ENCODE measurements at regions not wholly inside any gene's neighbourhood (a gene's known extent, or its start where the extent isn't known, plus 50 kb on each side); places are given as distances from the start of the nearest gene placed in this dataset.
"Not testable (repeated sequence)": the region's sequence is repeated elsewhere in the genome, so short reads cannot be mapped to it uniquely, and the experiment has no call there.

DNA sequence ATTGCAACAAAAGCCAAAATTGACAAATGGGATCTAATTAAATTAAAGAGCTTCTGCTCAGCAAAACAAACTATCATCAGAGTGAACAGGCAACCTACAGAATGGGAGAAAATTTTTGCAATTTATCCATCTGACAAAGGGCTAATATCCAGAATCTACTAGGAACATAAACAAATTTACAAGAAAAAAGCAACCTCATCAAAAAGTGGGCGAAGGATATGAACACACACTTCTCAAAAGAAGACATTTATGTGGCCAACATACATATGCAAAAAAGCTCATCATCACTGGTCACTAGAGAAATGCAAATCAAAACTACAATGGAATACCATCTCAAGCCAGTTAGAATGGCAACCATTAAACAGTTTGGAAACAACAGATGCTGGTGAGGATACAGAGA lies 858.1 kb upstream of the FOXG1 start:
- H3K36me3 ChIP-seq (ENCODE audit: control insufficient read depth in 2 of 2, insufficient read depth in 2 of 2, low read length in 1 of 2); H3K27me3 ChIP-seq (ENCODE audit: control insufficient read depth in 1 of 2, insufficient read depth in 2 of 2, low read length in 2 of 2); H3K9me3 ChIP-seq (ENCODE audit: control insufficient read depth in 2 of 2, insufficient read depth in 1 of 2, low read depth in 1 of 2, low read length in 1 of 2); H3K27ac ChIP-seq (ENCODE audit: low read depth in 2 of 2, low read length in 1 of 2); H3K4me1 ChIP-seq (ENCODE audit: control insufficient read depth in 2 of 2, insufficient read depth in 2 of 2, low read length in 1 of 2); H3K4me3 ChIP-seq (ENCODE audit: low read depth in 1 of 2, low read length in 2 of 2): not testable (repeated sequence)
- WGBS, 2 donors, result 70 to 87% methylated on average over 1 of the region's 1 CpG

DNA sequence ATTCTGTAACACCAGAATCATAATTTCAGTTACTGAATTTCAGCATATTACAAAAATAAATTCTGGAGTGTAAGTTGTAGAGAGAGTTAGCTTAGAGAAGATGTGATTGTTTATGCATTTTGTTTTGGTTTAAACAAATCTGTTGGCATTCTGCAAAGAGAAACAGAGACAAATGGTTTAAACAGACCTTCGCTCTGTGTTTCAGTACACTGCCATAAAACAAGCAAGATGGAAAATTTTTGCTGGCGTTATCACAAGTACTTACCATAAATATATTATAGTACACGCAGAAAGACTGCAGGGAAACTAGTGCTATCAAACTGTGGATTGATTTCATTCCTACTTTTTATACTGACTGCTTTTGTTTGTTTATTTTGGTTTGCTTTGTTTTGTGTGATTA lies 850.3 kb upstream of the FOXG1 start:
- no peaks in the 10 kb centered on the region for H3K36me3 ChIP-seq (ENCODE audit: control insufficient read depth in 2 of 2, insufficient read depth in 2 of 2, low read length in 1 of 2)
- H3K4me3 ChIP-seq (ENCODE audit: low read depth in 1 of 2, low read length in 2 of 2), result no peak overlapping the region
- no peaks in the 10 kb centered on the region for H3K27me3 ChIP-seq (ENCODE audit: control insufficient read depth in 1 of 2, insufficient read depth in 2 of 2, low read length in 2 of 2)
- H3K27ac ChIP-seq (ENCODE audit: low read depth in 2 of 2, low read length in 1 of 2), result no peak overlapping the region
- no peaks in the 10 kb centered on the region for H3K9me3 ChIP-seq (ENCODE audit: control insufficient read depth in 2 of 2, insufficient read depth in 1 of 2, low read depth in 1 of 2, low read length in 1 of 2)
- WGBS, 2 donors, result 68 to 71% methylated on average over 3 of the region's 3 CpGs
- H3K4me1 ChIP-seq (ENCODE audit: control insufficient read depth in 2 of 2, insufficient read depth in 2 of 2, low read length in 1 of 2), result no peaks in the 10 kb centered on the region

DNA sequence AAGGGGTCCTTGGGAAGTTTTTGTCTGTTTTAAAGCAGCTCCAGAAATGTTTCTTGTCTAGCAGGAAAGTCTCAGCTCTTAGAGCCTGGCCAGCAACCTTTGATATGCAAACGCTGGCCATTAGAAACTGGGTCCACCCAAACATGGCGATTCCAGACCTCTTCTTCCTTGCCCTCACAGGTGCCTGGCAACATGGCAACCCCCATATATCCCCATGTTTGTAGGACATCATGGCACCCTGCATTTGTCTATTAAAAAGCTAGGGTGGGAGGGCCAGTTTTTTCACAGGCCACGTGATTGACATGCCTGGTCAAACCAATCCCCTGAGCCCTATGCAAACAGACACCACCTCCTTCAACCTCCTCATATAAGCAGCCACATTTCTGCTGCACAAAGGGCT lies 848.7 kb upstream of the FOXG1 start:
- no peaks in the 10 kb centered on the region for H3K27me3 ChIP-seq (ENCODE audit: control insufficient read depth in 1 of 2, insufficient read depth in 2 of 2, low read length in 2 of 2)
- WGBS, 2 donors, result 84% methylated on average over 3 of the region's 3 CpGs
- H3K9me3 ChIP-seq (ENCODE audit: control insufficient read depth in 2 of 2, insufficient read depth in 1 of 2, low read depth in 1 of 2, low read length in 1 of 2), result no peaks in the 10 kb centered on the region
- no peaks in the 10 kb centered on the region for H3K4me1 ChIP-seq (ENCODE audit: control insufficient read depth in 2 of 2, insufficient read depth in 2 of 2, low read length in 1 of 2)
- H3K36me3 ChIP-seq (ENCODE audit: control insufficient read depth in 2 of 2, insufficient read depth in 2 of 2, low read length in 1 of 2), result no peaks in the 10 kb centered on the region
- H3K4me3 ChIP-seq (ENCODE audit: low read depth in 1 of 2, low read length in 2 of 2), result no peak overlapping the region
- no peak overlapping the region for H3K27ac ChIP-seq (ENCODE audit: low read depth in 2 of 2, low read length in 1 of 2)

GRCh38 chr14:27927519-27927918 lies 839.1 kb upstream of the FOXG1 start:
- Histone ChIP-seq H3K4me1 (ENCODE audit: control insufficient read depth in 2 of 2, insufficient read depth in 2 of 2, low read length in 1 of 2) (no peaks in the 10 kb centered on the region), H3K27ac (ENCODE audit: low read depth in 2 of 2, low read length in 1 of 2) (no peak overlapping the region), H3K36me3 (ENCODE audit: control insufficient read depth in 2 of 2, insufficient read depth in 2 of 2, low read length in 1 of 2) (no peaks in the 10 kb centered on the region), H3K27me3 (ENCODE audit: control insufficient read depth in 1 of 2, insufficient read depth in 2 of 2, low read length in 2 of 2) (no peaks in the 10 kb centered on the region), H3K9me3 (ENCODE audit: control insufficient read depth in 2 of 2, insufficient read depth in 1 of 2, low read depth in 1 of 2, low read length in 1 of 2) (no peaks in the 10 kb centered on the region), H3K4me3 (ENCODE audit: low read depth in 1 of 2, low read length in 2 of 2) (no peak overlapping the region)

DNA sequence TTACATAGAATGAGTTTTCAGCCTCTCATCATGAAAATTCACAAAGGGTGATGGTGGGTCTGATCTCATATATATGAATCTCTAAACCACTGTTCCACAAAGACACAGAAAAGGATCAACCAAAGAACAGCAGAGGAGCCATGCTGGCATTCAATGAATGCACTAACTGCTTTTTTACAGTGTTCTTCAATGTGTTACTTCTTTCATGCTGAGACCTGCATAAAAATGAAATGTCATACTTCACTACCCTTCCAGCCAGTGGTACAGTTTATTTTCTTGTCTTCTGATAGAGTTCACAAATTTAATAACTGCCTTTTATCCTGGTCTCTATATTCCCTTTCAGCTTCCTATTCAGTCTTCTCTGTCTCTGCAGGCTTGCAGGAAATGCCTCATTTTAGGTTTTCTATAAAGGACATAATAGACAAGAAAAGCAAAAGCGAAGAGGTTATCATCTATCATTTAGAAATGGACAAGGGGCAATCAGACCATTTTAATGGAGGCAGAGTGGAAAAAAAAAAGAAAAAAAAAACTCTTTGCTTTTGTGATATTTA lies 836.7 kb upstream of the FOXG1 start:
- H3K27ac ChIP-seq (ENCODE audit: low read depth in 2 of 2, low read length in 1 of 2), result no peak overlapping the region
- H3K4me1 ChIP-seq (ENCODE audit: control insufficient read depth in 2 of 2, insufficient read depth in 2 of 2, low read length in 1 of 2), result no peaks in the 10 kb centered on the region
- no peaks in the 10 kb centered on the region for H3K9me3 ChIP-seq (ENCODE audit: control insufficient read depth in 2 of 2, insufficient read depth in 1 of 2, low read depth in 1 of 2, low read length in 1 of 2)
- H3K4me3 ChIP-seq (ENCODE audit: low read depth in 1 of 2, low read length in 2 of 2), result no peak overlapping the region
- WGBS, 2 donors, result 70 to 76% methylated on average over 1 of the region's 1 CpG
- H3K27me3 ChIP-seq (ENCODE audit: control insufficient read depth in 1 of 2, insufficient read depth in 2 of 2, low read length in 2 of 2), result no peaks in the 10 kb centered on the region
- H3K36me3 ChIP-seq (ENCODE audit: control insufficient read depth in 2 of 2, insufficient read depth in 2 of 2, low read length in 1 of 2), result no peaks in the 10 kb centered on the region

DNA sequence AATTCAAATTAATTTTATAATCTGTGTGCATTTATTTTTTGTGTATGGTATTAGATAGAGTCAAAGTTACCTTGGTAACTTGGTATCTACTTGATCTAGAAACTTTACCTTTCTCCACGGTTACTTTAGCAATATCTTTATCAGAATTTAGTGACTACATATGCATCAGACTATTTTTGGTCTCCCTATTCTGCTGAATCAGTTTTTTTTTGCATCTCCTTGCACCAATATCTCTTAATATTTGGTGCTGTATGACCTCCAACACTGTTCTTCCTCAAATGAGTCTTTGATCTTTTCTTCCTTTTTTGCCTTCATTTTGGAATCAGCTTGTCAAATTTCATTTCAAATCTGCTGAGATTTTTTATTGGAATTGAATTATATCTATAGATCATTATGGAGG lies 828.2 kb upstream of the FOXG1 start:
- no peaks in the 10 kb centered on the region for H3K36me3 ChIP-seq (ENCODE audit: control insufficient read depth in 2 of 2, insufficient read depth in 2 of 2, low read length in 1 of 2)
- H3K4me3 ChIP-seq (ENCODE audit: low read depth in 1 of 2, low read length in 2 of 2), result no peak overlapping the region
- H3K27ac ChIP-seq (ENCODE audit: low read depth in 2 of 2, low read length in 1 of 2), result no peak overlapping the region
- peaks cover 0 to 5% of the 10 kb centered on the region in 2 donors for H3K9me3 ChIP-seq (ENCODE audit: control insufficient read depth in 2 of 2, insufficient read depth in 1 of 2, low read depth in 1 of 2, low read length in 1 of 2)
- H3K27me3 ChIP-seq (ENCODE audit: control insufficient read depth in 1 of 2, insufficient read depth in 2 of 2, low read length in 2 of 2), result no peaks in the 10 kb centered on the region
- H3K4me1 ChIP-seq (ENCODE audit: control insufficient read depth in 2 of 2, insufficient read depth in 2 of 2, low read length in 1 of 2), result no peaks in the 10 kb centered on the region
- WGBS, 2 donors, result 44 to 57% methylated on average over 1 of the region's 1 CpG

DNA sequence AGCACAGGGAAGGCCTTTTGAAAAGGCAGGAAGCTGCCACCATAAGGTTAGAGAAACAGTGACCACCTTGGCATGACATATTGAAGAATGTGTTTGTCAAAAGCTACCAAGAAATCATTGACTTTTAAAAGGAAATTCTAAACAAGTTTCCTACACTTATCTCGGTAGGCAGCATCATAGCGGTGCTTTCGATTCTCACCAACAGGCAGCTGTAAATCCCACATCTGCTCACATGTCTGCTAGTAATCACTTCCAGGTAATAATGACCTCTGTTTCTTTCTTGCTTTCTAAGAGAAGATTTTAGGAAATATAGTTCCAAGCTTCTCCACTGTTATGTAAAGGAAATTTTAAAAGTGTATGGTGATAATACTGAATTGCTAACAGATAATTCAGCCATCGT lies 821.1 kb upstream of the FOXG1 start:
- H3K27ac ChIP-seq (ENCODE audit: low read depth in 2 of 2, low read length in 1 of 2), result no peak overlapping the region
- WGBS, 2 donors, result 54 to 80% methylated on average over 4 of the region's 4 CpGs

DNA sequence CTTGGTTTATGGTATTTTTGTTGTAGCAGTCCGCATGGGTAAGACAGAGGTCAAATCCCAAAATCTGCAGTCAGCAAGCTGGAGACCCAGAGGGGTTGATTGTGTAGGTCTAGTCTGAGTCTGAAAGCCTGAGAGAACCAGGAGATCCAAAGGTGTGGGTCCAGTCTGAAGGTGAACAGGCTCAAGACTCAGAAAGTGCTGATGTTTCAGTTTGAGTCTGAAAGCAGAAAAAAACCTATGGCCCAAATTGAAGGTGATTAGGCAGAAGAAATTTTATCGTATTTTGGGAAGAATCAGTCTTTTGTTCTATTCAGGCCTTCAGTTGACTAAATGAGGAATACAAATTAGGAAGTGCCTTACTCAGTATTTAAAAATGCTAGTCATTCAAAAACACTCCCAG lies 807.8 kb upstream of the FOXG1 start:
- no peak overlapping the region for H3K4me3 ChIP-seq (ENCODE audit: low read depth in 1 of 2, low read length in 2 of 2)
- no peaks in the 10 kb centered on the region for H3K4me1 ChIP-seq (ENCODE audit: control insufficient read depth in 2 of 2, insufficient read depth in 2 of 2, low read length in 1 of 2)
- H3K9me3 ChIP-seq (ENCODE audit: control insufficient read depth in 2 of 2, insufficient read depth in 1 of 2, low read depth in 1 of 2, low read length in 1 of 2), result no peaks in the 10 kb centered on the region
- no peak overlapping the region for H3K27ac ChIP-seq (ENCODE audit: low read depth in 2 of 2, low read length in 1 of 2)
- H3K36me3 ChIP-seq (ENCODE audit: control insufficient read depth in 2 of 2, insufficient read depth in 2 of 2, low read length in 1 of 2), result no peaks in the 10 kb centered on the region
- H3K27me3 ChIP-seq (ENCODE audit: control insufficient read depth in 1 of 2, insufficient read depth in 2 of 2, low read length in 2 of 2), result no peaks in the 10 kb centered on the region
- 88 to 90% methylated on average over 2 of the region's 2 CpGs for WGBS, 2 donors

More for the DNA sequence above, 821.1 kb upstream of the FOXG1 start:
- H3K4me3 ChIP-seq (ENCODE audit: low read depth in 1 of 2, low read length in 2 of 2), result no peak overlapping the region
- no peaks in the 10 kb centered on the region for H3K36me3 ChIP-seq (ENCODE audit: control insufficient read depth in 2 of 2, insufficient read depth in 2 of 2, low read length in 1 of 2)
- H3K4me1 ChIP-seq (ENCODE audit: control insufficient read depth in 2 of 2, insufficient read depth in 2 of 2, low read length in 1 of 2), result no peaks in the 10 kb centered on the region
- no peaks in the 10 kb centered on the region for H3K9me3 ChIP-seq (ENCODE audit: control insufficient read depth in 2 of 2, insufficient read depth in 1 of 2, low read depth in 1 of 2, low read length in 1 of 2)
- no peaks in the 10 kb centered on the region for H3K27me3 ChIP-seq (ENCODE audit: control insufficient read depth in 1 of 2, insufficient read depth in 2 of 2, low read length in 2 of 2)

- no peaks in the 10 kb centered on the region for H3K27me3 ChIP-seq (ENCODE audit: control insufficient read depth in 1 of 2, insufficient read depth in 2 of 2, low read length in 2 of 2)
- H3K9me3 ChIP-seq (ENCODE audit: control insufficient read depth in 2 of 2, insufficient read depth in 1 of 2, low read depth in 1 of 2, low read length in 1 of 2), result no peaks in the 10 kb centered on the region
- H3K4me3 ChIP-seq (ENCODE audit: low read depth in 1 of 2, low read length in 2 of 2), result no peak overlapping the region
- H3K27ac ChIP-seq (ENCODE audit: low read depth in 2 of 2, low read length in 1 of 2), result no peak overlapping the region
- no peaks in the 10 kb centered on the region for H3K4me1 ChIP-seq (ENCODE audit: control insufficient read depth in 2 of 2, insufficient read depth in 2 of 2, low read length in 1 of 2)
- H3K36me3 ChIP-seq (ENCODE audit: control insufficient read depth in 2 of 2, insufficient read depth in 2 of 2, low read length in 1 of 2), result no peaks in the 10 kb centered on the region
- 55 to 70% methylated on average over 5 of the region's 5 CpGs for WGBS, 2 donors
Measured at GRCh38 chr14:27995691-27996090, 770.9 kb upstream of the FOXG1 start.

DNA sequence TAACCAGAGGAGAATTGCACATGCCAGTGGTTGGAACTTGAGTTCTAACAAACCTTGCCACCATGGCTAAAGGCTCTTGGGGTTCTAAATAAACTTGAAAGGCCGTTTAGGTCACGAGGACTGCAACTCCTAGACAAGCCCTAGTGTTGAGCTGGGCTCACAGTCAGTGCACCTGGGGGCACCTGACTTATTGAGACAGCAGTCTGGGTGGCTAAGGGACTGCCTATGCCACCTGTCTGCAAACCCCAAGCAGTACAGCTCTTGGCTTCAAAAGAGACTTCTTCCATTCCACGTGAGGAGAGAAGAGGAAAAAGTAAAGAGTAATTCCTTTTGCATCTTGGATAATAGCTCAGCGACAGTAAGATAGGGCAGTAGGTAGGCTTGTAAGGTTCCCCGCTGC lies 765.6 kb upstream of the FOXG1 start:
- 77 to 84% methylated on average over 5 of the region's 5 CpGs for WGBS, 2 donors
- no peaks in the 10 kb centered on the region for H3K27me3 ChIP-seq (ENCODE audit: control insufficient read depth in 1 of 2, insufficient read depth in 2 of 2, low read length in 2 of 2)
- H3K4me3 ChIP-seq (ENCODE audit: low read depth in 1 of 2, low read length in 2 of 2), result no peak overlapping the region
- H3K27ac ChIP-seq (ENCODE audit: low read depth in 2 of 2, low read length in 1 of 2), result no peak overlapping the region
- H3K4me1 ChIP-seq (ENCODE audit: control insufficient read depth in 2 of 2, insufficient read depth in 2 of 2, low read length in 1 of 2), result no peaks in the 10 kb centered on the region
- H3K9me3 ChIP-seq (ENCODE audit: control insufficient read depth in 2 of 2, insufficient read depth in 1 of 2, low read depth in 1 of 2, low read length in 1 of 2), result peaks cover 3 to 5% of the 10 kb centered on the region in 2 donors
- no peaks in the 10 kb centered on the region for H3K36me3 ChIP-seq (ENCODE audit: control insufficient read depth in 2 of 2, insufficient read depth in 2 of 2, low read length in 1 of 2)

Measured in esophagus (tissue), 2 donors.